ENCODE measurements at regions not wholly inside any gene's neighbourhood (a gene's known extent, or its start where the extent isn't known, plus 50 kb on each side); places are given as distances from the start of the nearest gene placed in this dataset.

- TF ChIP-seq POLR2A (IDR thresholded peaks at IDR 0.05) (no peak), CTCF (IDR thresholded peaks at IDR 0.05) (no peak)
Measured at GRCh38 chr1:98066911-98067310, 146.1 kb upstream of the DPYD start.
